Suppressor macrophage (primary cell): ENCODE measurements at regions not wholly inside any gene's neighbourhood (a gene's known extent, or its start where the extent isn't known, plus 50 kb on each side); places are given as distances from the start of the nearest gene placed in this dataset.
A peak's percentile ranks its signal among the peaks of the same experiment; 100 is the strongest.

Experiments used
- DNase-seq, 4 experiments: peaks; one replicate each; pipeline ENCODE4 v3.0.0-alpha.2; 2020 to 2022

DNA sequence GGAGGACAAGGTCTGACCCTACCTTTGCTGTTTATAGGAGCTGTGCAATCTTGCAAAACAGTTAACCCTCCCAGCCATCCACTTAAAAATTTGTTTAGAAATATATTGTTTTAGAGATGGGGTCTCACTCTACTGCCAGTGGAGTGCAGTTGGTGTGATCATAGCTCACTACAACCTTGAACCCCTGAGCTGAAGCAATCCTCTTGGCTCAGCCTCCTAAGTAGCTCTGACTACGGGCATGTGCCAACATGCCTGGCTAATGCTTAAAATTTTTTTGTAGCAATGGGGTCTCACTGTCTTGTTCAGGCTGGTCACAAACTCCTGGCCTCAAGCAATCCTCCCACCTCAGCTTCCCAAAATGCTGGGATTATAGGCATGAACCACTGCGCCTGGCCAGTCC lies 120.2 kb upstream of the PJA2 start:
- no peak for DNase-seq

- DNase-seq = no peak
These were observed 119.7 kb upstream of the PJA2 start for GRCh38 chr5:109529520-109529919.

DNA sequence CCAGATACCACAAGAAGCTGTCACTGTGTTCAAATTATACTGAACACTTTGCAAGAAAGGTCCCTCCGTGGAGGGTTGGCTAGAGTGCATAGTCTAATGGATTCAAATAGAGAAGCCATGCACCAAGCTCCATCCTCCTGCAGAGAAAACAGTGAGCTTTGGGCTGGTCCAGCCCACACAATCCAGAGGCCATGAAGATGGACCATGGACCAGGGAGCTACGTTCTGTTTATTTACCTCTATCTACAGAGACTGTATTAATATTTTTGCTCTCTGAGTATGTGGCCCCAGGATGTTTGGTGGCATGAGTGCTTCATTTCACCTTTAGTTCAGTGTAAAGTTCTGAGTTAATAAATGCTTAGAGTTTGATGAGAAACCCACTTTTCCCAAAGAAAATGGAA lies 114.8 kb upstream of the PJA2 start:
- DNase-seq = no peak

DNA sequence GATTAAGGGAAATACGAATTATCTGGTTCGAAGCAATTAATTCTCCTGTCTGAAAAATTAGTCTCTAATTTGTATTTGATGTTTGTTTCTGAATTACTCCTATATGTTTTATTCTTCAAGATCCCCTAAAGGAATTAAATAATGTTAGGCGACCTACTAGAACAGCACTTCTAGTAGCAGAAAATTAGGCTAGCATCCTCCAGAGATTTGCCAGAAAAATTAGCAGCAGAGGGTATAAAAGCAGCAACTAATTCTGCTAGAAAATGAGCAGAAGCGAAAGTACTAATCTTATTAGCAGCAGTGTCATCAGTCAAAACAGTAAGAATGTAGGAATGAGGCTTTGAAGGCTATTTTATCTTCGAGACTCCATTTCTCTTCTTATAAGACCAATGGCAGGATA lies 114.3 kb upstream of the PJA2 start:
- DNase-seq = no peak

DNA sequence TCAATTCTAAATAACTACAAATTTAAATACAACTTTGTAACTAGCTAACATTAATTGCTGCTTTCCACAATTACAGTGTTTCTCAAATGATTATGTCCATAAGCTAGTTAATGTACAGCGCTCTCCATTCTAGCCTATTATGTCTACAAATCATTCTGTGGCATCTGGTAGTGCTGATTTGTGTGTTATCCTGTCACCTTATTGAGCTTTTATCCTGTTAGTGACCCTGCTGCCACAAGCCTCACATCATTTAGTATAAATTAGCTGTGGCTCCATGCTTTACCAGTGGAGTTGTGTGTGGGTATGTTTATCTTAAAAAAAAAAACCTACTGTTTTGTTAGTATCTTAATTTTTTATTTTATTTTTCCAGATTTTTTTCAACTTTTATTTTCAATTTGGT lies 112.6 kb upstream of the PJA2 start:
- DNase-seq = no peak

- DNase-seq = no peak
These were observed 109.6 kb upstream of the PJA2 start for GRCh38 chr5:109519416-109519815.

DNA sequence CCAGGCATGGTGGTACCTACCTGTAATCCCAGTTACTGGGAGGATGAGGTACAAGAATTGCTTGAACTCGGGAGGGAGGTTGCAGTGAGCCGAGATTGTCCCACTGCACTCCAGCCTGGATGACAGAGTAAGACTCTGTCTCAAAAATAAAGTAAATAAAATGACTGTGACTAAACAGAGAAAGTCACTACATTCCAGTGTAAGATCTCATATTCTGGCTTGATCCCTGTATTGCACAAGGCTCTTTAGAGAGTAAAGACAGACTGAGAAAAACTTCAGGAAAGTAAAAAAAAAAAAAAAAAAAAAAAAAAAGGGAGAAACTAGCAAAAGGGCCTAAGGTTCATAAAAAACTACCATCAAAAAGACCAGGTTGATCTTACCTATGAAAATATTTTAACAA lies 106.6 kb upstream of the PJA2 start:
- DNase-seq = no peak

DNA sequence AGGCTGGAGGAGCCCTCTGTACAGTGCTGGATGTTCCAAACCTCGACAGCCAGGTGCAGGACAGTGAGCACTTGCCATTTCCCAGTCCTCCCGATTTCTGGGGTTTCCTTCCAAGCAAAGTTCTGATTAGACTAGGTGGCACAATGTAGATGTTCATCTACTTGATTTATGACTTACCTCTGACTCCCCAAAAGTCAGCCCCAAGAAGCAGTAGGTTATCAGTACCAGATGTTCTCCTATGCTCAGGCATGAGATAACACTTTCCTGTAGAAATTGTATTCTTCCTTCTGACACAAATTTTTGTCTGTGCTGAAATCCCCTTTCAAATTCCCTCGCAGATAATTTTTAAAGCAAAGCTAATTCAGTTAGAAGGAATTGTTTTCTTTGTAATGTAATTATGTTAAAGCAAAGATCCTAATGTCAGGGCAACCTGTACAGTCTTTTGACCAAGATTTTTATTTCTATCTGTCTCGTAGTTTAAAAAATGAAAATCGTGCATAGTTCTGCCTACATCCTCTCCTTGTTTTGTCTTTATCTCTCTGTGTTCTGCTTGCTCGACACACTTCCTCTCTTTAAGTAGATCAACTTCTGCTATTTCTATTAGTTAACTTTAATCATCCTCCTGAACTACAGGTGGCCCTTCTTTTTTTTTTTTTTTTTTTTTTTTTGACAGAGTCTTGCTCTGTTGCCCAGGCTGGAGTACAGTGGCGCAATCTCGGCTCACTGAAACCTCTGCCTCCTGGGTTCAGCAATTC lies 102.4 kb upstream of the PJA2 start:
- peak in 1 of 4 experiments; percentile 37 for DNase-seq

GRCh38 chr5:109506556-109506955 lies 96.8 kb upstream of the PJA2 start:
- DNase-seq = peak in 2 of 4 experiments; percentile 42 to 55

GRCh38 chr5:109496112-109496511 lies 86.3 kb upstream of the PJA2 start:
- DNase-seq = peak in 1 of 4 experiments; percentile 43

DNA sequence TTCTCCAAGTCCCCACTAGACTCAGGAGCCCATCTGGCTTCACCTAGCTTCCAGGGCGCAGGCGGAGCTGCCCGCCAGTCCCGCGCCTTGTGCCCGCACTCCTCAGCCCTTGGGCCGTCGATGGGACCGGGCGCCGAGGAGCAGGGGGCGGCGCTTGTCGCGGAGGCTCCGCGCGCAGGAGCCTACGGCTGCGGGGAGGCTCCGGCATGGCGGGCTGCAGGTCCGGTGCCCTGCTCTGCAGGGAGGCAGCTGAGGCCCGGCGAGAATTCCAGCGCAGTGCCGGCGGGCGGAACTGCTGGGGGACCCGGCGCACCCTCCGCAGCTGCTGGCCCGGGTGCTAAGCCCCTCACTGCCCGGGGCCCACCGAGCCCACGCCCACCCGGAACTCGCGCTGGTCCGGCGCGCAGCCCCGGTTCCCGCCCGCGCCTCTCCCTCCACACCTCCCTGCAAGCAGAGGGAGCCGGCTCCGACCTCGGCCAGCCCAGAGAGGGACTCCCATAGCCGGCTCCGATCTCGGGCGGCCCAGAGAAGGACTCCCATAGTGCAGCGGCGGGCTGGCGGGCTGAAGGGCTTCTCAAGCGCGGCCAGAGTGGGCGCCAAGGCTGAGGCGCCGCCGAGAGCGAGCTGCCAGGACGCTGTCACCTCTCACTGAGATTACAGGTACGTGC lies 78.1 kb upstream of the PJA2 start:
- no peak for DNase-seq

DNA sequence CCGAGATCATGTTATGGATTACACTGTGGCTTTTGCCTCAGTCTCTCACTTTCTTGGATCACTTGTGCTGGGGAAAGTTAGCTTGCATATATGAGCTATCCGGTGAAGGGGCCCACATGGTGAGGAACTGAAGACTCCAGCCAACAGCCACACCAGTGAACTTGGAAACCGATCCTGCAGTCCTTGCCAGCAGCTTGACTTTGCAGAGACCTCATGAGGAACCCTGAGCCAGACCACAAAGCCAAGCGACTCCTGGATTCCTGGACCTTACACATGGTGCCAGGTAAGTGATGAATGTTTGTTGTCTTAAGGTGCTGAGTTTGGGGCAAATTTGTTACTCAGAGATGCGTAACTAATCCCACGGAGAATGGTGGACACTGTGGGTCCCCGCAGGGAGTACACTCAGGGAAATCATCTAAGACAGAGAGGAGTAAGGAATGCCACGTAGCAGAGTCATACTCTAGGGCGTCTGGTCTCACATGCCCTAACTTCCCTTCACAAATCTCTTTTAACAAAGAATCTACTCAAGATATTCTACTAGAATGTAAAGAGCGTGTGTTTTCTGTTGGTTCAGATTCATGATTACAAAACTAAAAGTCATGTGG lies 76.5 kb upstream of the PJA2 start:
- no peak for DNase-seq

DNA sequence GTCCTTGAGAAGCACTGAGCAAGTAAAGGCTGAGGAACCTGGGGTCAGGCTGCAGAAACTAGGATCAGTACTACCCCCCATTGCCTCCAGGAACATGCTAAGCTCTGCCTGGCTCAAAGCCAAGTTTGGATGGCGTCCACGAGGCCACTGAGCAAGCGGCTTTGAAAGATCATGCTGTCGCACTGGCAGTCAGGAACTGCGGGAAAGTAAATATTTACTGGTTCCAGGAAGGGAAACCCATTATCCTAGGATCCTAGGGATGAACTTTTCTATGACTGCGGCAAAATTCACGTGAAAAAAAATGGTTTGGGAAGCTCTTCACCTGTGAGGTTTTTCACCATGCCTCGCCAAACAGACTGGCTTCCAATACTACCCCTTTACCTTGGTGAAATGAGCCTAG lies 75.3 kb upstream of the PJA2 start:
- DNase-seq = peak in 3 of 4 experiments; percentile 12 to 30 (median 17)

DNA sequence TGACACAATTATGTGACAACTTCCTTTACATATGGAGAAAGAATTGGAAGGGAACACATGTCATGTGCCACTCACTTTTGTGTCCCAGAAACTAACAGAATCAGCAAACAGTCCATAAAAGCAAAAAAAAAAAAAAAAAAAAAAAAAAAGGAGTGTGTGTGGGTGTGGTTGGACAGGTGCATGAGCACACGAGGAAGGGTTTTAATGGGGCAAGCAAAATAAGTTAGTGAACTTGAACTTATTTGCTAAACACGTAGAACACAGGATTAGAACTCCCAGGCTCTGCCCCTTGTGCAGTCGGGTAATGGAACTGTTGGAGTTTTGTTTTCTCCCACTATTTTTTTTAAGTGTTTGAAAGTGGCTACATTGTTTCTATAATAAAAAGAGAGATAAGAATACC lies 74.8 kb upstream of the PJA2 start:
- peak in 2 of 4 experiments; percentile 18 to 25 for DNase-seq

GRCh38 chr5:109483395-109483971 lies 73.7 kb upstream of the PJA2 start:
- DNase-seq = peak; percentile 28 to 77 (median 51)

- no peak for DNase-seq
These were observed 73.0 kb upstream of the PJA2 start for GRCh38 chr5:109482748-109483147.

- DNase-seq = peak in 2 of 4 experiments; percentile 36 to 64
These were observed 69.6 kb upstream of the PJA2 start for GRCh38 chr5:109479260-109479860.

DNA sequence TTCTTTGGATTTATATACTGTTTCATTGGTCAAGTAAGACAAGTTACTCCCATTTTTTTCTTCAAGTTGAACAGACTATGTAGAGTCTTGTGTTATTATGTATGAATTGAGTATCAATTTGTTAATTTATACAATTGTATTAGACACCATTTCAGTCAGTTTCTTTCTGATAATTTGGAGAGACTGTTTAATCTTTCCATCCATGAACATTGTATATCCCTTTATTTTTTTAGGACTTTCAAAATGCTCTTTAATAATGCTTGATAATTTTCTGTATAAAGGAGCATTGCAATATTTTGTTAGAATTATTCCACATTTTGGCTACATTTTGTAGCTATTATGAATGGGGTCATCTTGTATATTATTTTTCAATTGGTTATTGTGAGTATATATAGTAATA lies 69.1 kb upstream of the PJA2 start:
- DNase-seq = no peak

- DNase-seq = no peak
These were observed 66.5 kb upstream of the PJA2 start for GRCh38 chr5:109476292-109476691.

DNA sequence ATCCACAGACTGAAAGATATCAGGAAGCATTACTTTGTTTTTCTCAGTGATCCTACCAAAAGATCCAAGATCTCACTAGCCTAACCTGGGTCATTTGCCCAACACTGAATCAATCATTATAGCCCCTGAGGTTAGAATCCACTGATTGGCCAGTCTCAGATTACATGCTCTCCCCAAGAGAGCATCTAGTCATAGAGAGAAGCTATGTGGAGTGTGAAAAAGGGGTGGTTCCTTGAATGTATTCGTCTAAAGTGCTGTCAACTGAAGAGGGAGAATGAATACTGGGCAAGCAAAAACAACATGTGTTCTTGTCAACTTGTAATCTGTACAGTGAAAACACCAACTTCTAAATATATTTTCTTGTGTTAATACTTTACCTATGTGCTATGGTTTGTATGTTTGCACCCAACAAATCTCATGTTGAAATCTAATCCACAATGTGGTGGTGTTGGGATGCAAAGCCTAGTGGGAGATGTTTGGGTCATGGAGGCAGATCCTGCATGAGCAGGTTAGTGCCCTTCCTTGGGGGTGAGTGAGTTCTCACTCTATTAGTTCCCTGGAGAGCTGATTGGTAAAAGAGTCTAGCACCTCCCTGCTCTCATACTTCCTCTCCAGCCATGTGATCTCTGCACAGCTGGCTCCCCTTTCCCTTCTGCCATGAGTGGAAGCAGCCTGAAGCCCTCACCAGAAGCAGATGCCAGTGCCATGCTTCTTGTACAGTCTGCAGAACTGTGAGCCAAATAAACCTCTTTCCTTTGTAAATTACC lies 60.3 kb upstream of the PJA2 start:
- no peak for DNase-seq

DNA sequence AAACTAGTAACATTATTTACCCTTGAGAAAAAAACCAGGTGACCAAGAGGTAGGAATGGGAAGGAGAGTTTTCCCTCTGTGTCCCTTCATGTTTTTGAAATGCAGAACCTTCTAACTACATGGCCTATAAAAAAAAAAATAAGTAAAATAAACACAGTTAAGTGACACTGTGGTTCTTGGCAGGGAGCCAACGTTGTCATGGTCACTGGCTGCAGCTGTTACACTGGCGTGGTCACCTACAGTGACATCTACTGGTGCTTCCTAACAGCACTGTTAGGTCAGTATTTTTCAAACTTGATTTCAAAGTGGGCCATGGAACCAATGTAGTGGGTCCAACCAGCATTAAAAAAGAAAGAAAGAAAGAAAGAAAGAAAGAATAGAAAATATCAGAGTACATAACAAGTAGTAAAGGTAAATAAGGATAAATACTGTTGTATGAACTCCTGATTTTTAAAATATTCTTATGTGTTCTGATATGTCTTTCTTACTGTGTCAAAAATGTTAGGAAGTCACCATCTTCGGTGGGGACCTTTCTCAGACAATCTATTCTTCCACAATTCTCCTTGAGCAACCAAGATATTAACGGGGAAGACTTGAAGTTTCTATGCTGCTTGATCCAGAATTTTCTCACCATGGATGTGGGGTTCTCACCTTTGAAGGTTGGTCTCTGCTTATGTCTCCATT lies 59.1 kb upstream of the PJA2 start:
- DNase-seq = peak; percentile 94 to 98 (median 96)

GRCh38 chr5:109468288-109468676 lies 58.5 kb upstream of the PJA2 start:
- DNase-seq = no peak
